ENCODE measurements at regions not wholly inside any gene's neighbourhood (a gene's known extent, or its start where the extent isn't known, plus 50 kb on each side); places are given as distances from the start of the nearest gene placed in this dataset.

- DNase-seq: no peak
Measured at GRCh38 chr12:115857160-115857920, 420.2 kb downstream of the MED13L start.

- DNase-seq: no peak
Measured at GRCh38 chr12:115852054-115852453, 425.4 kb downstream of the MED13L start.

DNA sequence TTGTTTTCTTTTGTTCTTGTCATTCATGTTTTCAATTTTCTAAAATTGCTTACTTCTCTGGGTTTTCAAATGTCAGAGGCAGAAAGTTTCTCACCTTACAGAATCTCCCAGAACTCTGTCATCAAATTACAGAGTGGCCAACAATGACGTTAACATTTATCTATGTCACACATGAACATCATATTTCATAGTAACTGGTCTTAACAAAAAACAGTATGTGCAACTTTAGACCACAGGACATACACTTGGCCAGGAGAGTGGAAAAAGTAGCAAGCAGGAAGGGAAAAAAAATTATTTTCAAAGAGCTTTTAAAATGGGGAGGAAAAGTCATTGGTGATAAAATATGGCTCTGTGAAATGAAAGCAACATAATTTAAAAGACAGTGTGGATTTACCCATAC lies 426.5 kb downstream of the MED13L start:
- no peak for DNase-seq

DNA sequence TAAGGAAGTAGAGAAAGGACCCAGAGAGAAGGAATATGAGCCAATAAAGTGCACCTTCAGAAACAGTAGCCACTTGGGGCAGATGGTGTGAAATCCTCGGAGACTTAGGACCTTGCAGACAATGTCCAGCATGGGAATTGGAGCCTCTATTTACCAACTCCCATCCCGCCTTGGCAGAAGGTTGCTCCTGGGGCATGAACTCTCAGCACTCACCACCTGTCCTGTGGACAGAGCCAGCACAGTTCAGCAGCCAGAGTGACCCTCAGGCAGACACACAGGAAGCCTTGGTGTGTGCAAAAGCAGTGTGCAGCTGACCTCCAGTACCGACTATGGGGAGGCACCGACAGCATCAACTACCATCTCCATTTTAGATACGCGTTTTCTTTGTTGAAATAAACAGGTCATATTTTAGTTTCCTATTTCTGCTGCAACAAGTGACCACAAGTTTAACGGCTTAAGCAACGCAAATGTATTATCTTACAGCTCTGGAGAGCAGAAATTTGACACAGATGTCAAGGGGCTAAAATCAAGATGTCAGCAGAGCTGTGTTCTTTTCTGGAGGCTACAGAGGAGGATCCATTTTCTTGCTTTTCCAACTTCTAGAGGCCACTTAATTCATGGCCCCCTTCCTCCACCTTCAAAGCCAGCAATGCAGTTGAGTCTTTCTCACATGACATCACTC lies 428.1 kb downstream of the MED13L start:
- no peak for DNase-seq

GRCh38 chr12:115847398-115847797 lies 430.1 kb downstream of the MED13L start:
- DNase-seq: no peak

- DNase-seq: no peak
Measured at GRCh38 chr12:115846516-115846915, 431.0 kb downstream of the MED13L start.

GRCh38 chr12:115840159-115840558 lies 437.3 kb downstream of the MED13L start:
- no peak for DNase-seq

DNA sequence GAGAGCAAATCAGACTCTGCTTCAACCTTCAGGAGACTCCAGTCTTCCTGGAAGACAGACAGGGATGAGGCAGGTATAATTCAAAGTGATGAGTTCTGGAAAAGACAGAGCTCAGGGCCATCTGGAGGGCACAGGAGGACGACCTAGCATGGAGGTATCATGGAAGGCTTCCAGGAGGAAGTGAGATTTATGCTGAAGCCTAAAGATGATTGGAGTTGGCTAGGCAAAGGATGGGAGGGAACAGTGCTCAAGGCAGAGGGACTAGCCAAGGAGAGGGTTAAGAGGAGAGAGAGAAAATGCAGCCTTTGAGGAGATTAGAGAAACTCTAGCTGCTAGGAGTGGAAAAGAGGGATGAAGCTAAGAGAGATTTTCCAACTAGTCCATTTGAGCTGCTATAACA lies 438.5 kb downstream of the MED13L start:
- no peak for DNase-seq

- no peak for DNase-seq
Measured at GRCh38 chr12:115837220-115837619, 440.3 kb downstream of the MED13L start.

DNA sequence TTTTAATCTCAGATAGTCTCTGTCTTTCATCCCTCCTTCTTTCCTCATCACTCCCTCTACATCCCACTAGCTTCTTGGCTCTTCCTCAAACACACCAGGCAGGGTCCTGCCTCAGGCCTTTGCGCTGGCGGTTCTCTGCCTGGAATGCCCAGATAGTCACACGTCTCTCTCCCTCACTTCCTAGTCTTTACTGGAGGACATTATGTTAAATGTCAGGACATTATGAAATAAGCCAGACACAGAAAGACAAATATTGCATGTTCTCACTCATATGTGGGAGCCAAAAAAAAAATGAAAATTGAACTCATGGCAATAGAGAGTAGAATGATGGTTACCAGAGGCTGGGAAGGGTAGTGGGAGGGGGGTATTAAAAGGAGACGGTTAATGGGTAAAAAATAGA lies 442.0 kb downstream of the MED13L start:
- DNase-seq: no peak

GRCh38 chr12:115833704-115834103 lies 443.8 kb downstream of the MED13L start:
- no peak for DNase-seq

- DNase-seq: no peak
Measured at GRCh38 chr12:115830633-115831032, 446.9 kb downstream of the MED13L start.

DNA sequence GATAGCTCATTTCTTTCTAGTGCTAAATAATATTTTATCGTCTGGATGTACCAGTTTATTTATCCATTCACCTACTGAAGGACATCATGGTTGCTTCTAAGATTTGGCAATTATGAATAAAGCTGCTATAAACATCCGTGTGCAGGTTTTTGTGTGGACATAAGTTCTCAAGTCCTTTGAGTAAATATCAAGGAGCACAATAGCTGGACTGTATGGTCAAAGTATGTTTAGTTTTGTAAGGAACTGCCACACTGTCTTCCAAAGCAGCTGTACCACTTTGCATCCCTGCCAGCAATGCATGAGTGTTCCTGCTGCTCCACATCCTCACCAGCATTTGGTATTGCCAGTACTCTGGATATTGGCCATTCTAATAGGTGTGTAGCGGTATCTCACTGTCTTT lies 447.4 kb downstream of the MED13L start:
- DNase-seq: no peak

- DNase-seq: no peak
Measured at GRCh38 chr12:115828168-115828567, 449.3 kb downstream of the MED13L start.

- DNase-seq: no peak
Measured at GRCh38 chr12:115824936-115825602, 452.4 kb downstream of the MED13L start.

DNA sequence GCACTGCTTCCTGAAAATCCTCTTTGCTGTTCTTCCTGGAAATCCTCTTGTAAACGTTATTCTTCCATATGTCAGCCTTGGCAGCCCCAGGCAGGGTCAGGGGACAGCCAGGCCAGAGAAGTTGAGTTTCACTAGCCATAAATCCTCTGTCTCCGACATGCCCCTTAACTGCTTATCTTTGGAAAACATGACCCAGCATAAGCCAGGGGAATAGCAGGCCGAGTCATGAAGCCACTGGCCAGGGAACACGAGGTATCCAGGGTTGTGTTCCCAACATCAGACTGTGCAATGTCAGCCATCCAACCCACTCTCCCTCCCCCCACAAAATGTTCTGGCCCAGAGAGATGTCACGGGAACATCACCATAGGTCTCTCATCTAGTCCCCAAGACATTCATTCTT lies 453.9 kb downstream of the MED13L start:
- no peak for DNase-seq

- DNase-seq: no peak
Measured at GRCh38 chr12:115820656-115821055, 456.8 kb downstream of the MED13L start.

- no peak for DNase-seq
Measured at GRCh38 chr12:115818973-115819372, 458.5 kb downstream of the MED13L start.

- no peak for DNase-seq
Measured at GRCh38 chr12:115817389-115817788, 460.1 kb downstream of the MED13L start.

GRCh38 chr12:115815924-115816323 lies 461.6 kb downstream of the MED13L start:
- no peak for DNase-seq

- no peak for DNase-seq
Measured at GRCh38 chr12:115813256-115813655, 464.2 kb downstream of the MED13L start.

DNA sequence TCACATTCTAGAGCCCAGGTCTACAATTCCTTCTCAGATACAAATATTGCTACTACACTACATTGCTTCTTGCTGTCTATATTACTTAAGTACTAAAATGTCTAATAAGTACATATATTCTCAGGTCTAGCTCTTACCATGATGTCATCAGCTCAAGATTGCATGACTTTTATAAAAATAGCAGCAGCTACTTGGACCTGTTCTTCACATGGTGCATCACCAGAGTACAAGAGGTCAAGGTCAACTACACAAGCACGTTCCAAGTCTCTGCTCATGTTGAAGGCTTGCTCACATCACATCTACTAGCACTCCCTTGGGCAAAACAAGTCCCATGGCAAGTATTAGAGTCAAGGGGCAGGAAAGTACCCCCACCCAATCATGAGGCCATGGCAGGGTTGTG lies 465.6 kb downstream of the MED13L start:
- no peak for DNase-seq

DNA sequence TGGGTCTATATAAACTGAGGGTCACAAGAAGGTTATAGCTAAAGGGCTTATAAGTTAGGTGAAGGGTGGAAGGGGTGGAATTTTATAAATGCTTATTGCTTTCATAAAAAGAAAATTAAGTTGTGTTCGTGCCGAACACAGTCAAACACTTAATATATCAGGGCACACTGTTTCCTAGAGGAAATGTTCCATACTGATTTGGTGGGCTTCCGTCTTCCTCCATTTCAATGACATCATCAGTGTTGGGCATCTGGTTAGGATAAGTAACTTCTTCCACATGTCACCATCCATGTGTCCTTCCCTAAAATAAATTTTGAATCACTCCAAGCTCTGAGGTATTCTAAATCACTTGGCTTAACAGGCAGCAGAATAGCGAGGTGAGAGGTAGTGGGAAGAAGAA lies 466.4 kb downstream of the MED13L start:
- DNase-seq: no peak

Data from KG1 (cell line).